ENCODE measurements at regions not wholly inside any gene's neighbourhood (a gene's known extent, or its start where the extent isn't known, plus 50 kb on each side); places are given as distances from the start of the nearest gene placed in this dataset.

- no peak for DNase-seq
These were observed 126.2 kb downstream of the TMEM18 start for GRCh38 chr2:550860-551567.

GRCh38 chr2:545711-546650 is 131.2 kb downstream of the TMEM18 start:
- DNase-seq = no peak

GRCh38 chr2:545228-545627 is 132.0 kb downstream of the TMEM18 start:
- no peak for DNase-seq

GRCh38 chr2:538646-539045 is 138.6 kb downstream of the TMEM18 start:
- no peak for DNase-seq

- no peak for DNase-seq
These were observed 142.0 kb downstream of the TMEM18 start for GRCh38 chr2:535222-535621.

GRCh38 chr2:529852-530251 is 147.4 kb downstream of the TMEM18 start:
- DNase-seq = no peak

GRCh38 chr2:529424-529823 is 147.8 kb downstream of the TMEM18 start:
- DNase-seq = peak; percentile 54

GRCh38 chr2:527581-527980 is 149.6 kb downstream of the TMEM18 start:
- no peak for DNase-seq

GRCh38 chr2:526918-527317 is 150.3 kb downstream of the TMEM18 start:
- no peak for DNase-seq

GRCh38 chr2:525611-526010 is 151.6 kb downstream of the TMEM18 start:
- DNase-seq = no peak

- no peak for DNase-seq
These were observed 152.2 kb downstream of the TMEM18 start for GRCh38 chr2:525021-525420.

GRCh38 chr2:524442-524841 is 152.8 kb downstream of the TMEM18 start:
- no peak for DNase-seq

- no peak for DNase-seq
These were observed 153.4 kb downstream of the TMEM18 start for GRCh38 chr2:523698-524270.

GRCh38 chr2:522776-523175 is 154.4 kb downstream of the TMEM18 start:
- DNase-seq = no peak

GRCh38 chr2:521853-522530 is 155.2 kb downstream of the TMEM18 start:
- DNase-seq = no peak

- no peak for DNase-seq
These were observed 156.4 kb downstream of the TMEM18 start for GRCh38 chr2:520663-521340.

GRCh38 chr2:516944-517343 is 160.3 kb downstream of the TMEM18 start:
- DNase-seq = no peak

- no peak for DNase-seq
These were observed 161.1 kb downstream of the TMEM18 start for GRCh38 chr2:516131-516530.

GRCh38 chr2:515441-516127 is 161.6 kb downstream of the TMEM18 start:
- DNase-seq = no peak

GRCh38 chr2:513981-514706 is 163.1 kb downstream of the TMEM18 start:
- DNase-seq = no peak

- DNase-seq = no peak
These were observed 166.4 kb downstream of the TMEM18 start for GRCh38 chr2:510839-511238.

Measured in NCI-H1105 treated with DMSO at 0.1 percent for 48 hours (cell line).